HepG2 (cell line): ENCODE measurements at regions not wholly inside any gene's neighbourhood (a gene's known extent, or its start where the extent isn't known, plus 50 kb on each side); places are given as distances from the start of the nearest gene placed in this dataset.
A peak's percentile ranks its signal among the peaks of the same experiment; 100 is the strongest.

ENCODE experiments used
- HHEX ChIP-seq: IDR thresholded peaks from 2 replicates; pipeline ENCODE4 v1.6.1; 2016; ENCODE audit warnings: control low read depth
- JDP2 ChIP-seq: sonication (generic); formaldehyde crosslinking; IDR thresholded peaks from 2 replicates; pipeline ENCODE4 v1.8.1; 2022; ENCODE audit warnings: missing genetic modification reagents, borderline replicate concordance
- POLR2AphosphoS2 ChIP-seq: IDR thresholded peaks from 2 replicates; pipeline ENCODE4 v1.6.1; 2011; ENCODE audit warnings: low read depth, low read length, improper control_type of control experiment
- SMYD3 ChIP-seq: sonication (generic); formaldehyde crosslinking; IDR thresholded peaks from 2 replicates; pipeline ENCODE4 v1.8.1; 2023; ENCODE audit warnings: mild to moderate bottlenecking, missing genetic modification reagents
- STAT5B ChIP-seq: sonication (generic); formaldehyde crosslinking; IDR thresholded peaks from 2 replicates; pipeline ENCODE4 v1.4.0; 2020; ENCODE audit warnings: missing genetic modification reagents
- ZNF207 ChIP-seq: fragments of 450-650 bp; IDR thresholded peaks from 2 replicates; pipeline ENCODE4 v1.6.1; 2016; ENCODE audit warnings: antibody characterized with exemption, borderline replicate concordance
- ZNF30 ChIP-seq: sonication (generic); formaldehyde crosslinking; IDR thresholded peaks from 2 replicates; pipeline ENCODE4 v1.5.0; 2020; ENCODE audit warnings: mild to moderate bottlenecking, missing genetic modification reagents
- ZNF605 ChIP-seq: sonication (generic); formaldehyde crosslinking; IDR thresholded peaks from 2 replicates; pipeline ENCODE4 v1.8.0; 2022; ENCODE audit warnings: mild to moderate bottlenecking, missing genetic modification reagents
- ZNF724P ChIP-seq: sonication (generic); formaldehyde crosslinking; IDR thresholded peaks from 2 replicates; pipeline ENCODE4 v1.8.0; 2022; ENCODE audit warnings: missing genetic modification reagents, borderline replicate concordance
- TF ChIP-seq, protein P1 (sequence below): sonication (generic); formaldehyde crosslinking; IDR thresholded peaks from 2 replicates; pipeline ENCODE4 v1.9.0; 2021; ENCODE audit warnings: missing genetic modification reagents, borderline replicate concordance
- TF ChIP-seq, protein P2 (sequence below), 2 experiments: fragments of 450-650 bp in 1 of 2; sonication (generic) in 1 of 2; formaldehyde crosslinking; IDR thresholded peaks; 2 replicates each; pipeline versions ENCODE4 v1.5.0 to v1.8.0; 2020 to 2022; ENCODE audit warnings: mild to moderate bottlenecking in 1 of 2, missing genetic modification reagents in 1 of 2
- TF ChIP-seq, protein P3 (sequence below): sonication (generic); formaldehyde crosslinking; IDR thresholded peaks from 2 replicates; pipeline ENCODE4 v1.4.0; 2020; ENCODE audit warnings: missing genetic modification reagents
- TF ChIP-seq, protein P4 (sequence below), 2 experiments: sonication (generic) in 1 of 2; formaldehyde crosslinking in 1 of 2; IDR thresholded peaks; 2 replicates each; pipeline versions ENCODE4 v1.4.0 to v1.6.1; 2016 to 2020; ENCODE audit warnings: borderline replicate concordance in 1 of 2, low read depth in 1 of 2, mild to moderate bottlenecking in 1 of 2, missing genetic modification reagents in 1 of 2
- TF ChIP-seq, protein P5 (sequence below): sonication (generic); formaldehyde crosslinking; IDR thresholded peaks from 2 replicates; pipeline ENCODE4 v1.9.0; 2021; ENCODE audit warnings: missing genetic modification reagents, borderline replicate concordance
- TF ChIP-seq, protein P6 (sequence below): sonication (generic); formaldehyde crosslinking; IDR thresholded peaks from 2 replicates; pipeline ENCODE4 v1.5.0; 2020; ENCODE audit warnings: mild to moderate bottlenecking, missing genetic modification reagents

DNA sequence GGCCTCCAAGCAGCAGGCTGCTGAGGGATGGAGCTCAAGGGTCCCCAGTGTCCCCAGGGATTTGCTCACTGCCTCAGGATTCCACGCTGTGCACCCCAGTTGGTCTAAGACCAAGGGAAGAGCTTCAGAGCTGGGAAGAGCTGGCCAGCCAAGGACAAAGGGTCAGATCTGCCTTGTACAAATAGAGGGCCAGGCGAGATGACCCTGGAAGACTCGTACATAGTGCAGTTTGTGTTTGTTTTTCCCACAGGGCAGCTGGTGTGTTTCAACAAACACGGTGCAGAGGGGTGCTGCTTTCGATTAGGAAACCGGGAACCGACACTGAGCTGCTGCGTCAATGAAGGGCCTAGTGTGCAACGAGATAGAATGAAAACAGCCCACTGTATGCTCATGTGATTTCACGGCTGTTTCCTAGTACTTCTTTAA, 56.1 kb upstream of the TRPM1 start (continued):
- TF ChIP-seq, protein P1, sequence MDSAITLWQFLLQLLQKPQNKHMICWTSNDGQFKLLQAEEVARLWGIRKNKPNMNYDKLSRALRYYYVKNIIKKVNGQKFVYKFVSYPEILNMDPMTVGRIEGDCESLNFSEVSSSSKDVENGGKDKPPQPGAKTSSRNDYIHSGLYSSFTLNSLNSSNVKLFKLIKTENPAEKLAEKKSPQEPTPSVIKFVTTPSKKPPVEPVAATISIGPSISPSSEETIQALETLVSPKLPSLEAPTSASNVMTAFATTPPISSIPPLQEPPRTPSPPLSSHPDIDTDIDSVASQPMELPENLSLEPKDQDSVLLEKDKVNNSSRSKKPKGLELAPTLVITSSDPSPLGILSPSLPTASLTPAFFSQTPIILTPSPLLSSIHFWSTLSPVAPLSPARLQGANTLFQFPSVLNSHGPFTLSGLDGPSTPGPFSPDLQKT (CRISPR knock-in tag), result no peak
- TF ChIP-seq, protein P2, sequence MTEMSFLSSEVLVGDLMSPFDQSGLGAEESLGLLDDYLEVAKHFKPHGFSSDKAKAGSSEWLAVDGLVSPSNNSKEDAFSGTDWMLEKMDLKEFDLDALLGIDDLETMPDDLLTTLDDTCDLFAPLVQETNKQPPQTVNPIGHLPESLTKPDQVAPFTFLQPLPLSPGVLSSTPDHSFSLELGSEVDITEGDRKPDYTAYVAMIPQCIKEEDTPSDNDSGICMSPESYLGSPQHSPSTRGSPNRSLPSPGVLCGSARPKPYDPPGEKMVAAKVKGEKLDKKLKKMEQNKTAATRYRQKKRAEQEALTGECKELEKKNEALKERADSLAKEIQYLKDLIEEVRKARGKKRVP (CRISPR knock-in tag; IDR thresholded peaks at IDR 0.05), result peak in 1 of 2 experiments; percentile 76; a peak in 2 of 4 replicates
- TF ChIP-seq POLR2AphosphoS2 (no peak), ZNF724P (CRISPR knock-in tag) (peak; percentile 51; the same call in 1 of the 2 replicates), JDP2 (CRISPR knock-in tag) (no peak; the same call in 1 of the 2 replicates), ZNF207 (no peak), ZNF30 (CRISPR knock-in tag) (no peak), ZNF605 (CRISPR knock-in tag) (0 out of 2 replicates have a peak, but pooled peaks have one; percentile 31), HHEX (CRISPR knock-in tag) (peak; percentile 50; the same call in 1 of the 2 replicates), STAT5B (peak; percentile 80; the same call in 1 of the 2 replicates), SMYD3 (no peak)
- TF ChIP-seq, protein P3, sequence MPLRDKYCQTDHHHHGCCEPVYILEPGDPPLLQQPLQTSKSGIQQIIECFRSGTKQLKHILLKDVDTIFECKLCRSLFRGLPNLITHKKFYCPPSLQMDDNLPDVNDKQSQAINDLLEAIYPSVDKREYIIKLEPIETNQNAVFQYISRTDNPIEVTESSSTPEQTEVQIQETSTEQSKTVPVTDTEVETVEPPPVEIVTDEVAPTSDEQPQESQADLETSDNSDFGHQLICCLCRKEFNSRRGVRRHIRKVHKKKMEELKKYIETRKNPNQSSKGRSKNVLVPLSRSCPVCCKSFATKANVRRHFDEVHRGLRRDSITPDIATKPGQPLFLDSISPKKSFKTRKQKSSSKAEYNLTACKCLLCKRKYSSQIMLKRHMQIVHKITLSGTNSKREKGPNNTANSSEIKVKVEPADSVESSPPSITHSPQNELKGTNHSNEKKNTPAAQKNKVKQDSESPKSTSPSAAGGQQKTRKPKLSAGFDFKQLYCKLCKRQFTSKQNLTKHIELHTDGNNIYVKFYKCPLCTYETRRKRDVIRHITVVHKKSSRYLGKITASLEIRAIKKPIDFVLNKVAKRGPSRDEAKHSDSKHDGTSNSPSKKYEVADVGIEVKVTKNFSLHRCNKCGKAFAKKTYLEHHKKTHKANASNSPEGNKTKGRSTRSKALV (CRISPR knock-in tag), result peak; percentile 66; the same call in 1 of the 2 replicates
- TF ChIP-seq, protein P4, sequence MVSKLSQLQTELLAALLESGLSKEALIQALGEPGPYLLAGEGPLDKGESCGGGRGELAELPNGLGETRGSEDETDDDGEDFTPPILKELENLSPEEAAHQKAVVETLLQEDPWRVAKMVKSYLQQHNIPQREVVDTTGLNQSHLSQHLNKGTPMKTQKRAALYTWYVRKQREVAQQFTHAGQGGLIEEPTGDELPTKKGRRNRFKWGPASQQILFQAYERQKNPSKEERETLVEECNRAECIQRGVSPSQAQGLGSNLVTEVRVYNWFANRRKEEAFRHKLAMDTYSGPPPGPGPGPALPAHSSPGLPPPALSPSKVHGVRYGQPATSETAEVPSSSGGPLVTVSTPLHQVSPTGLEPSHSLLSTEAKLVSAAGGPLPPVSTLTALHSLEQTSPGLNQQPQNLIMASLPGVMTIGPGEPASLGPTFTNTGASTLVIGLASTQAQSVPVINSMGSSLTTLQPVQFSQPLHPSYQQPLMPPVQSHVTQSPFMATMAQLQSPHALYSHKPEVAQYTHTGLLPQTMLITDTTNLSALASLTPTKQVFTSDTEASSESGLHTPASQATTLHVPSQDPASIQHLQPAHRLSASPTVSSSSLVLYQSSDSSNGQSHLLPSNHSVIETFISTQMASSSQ (IDR thresholded peaks at IDR 0.05; ENCODE audit: low read depth), result peak; percentile 68
- TF ChIP-seq, protein P4 (CRISPR knock-in tag; IDR thresholded peaks at IDR 0.05; ENCODE audit: borderline replicate concordance), result peak; percentile 88; the same call in 1 of the 2 replicates
- TF ChIP-seq, protein P5, sequence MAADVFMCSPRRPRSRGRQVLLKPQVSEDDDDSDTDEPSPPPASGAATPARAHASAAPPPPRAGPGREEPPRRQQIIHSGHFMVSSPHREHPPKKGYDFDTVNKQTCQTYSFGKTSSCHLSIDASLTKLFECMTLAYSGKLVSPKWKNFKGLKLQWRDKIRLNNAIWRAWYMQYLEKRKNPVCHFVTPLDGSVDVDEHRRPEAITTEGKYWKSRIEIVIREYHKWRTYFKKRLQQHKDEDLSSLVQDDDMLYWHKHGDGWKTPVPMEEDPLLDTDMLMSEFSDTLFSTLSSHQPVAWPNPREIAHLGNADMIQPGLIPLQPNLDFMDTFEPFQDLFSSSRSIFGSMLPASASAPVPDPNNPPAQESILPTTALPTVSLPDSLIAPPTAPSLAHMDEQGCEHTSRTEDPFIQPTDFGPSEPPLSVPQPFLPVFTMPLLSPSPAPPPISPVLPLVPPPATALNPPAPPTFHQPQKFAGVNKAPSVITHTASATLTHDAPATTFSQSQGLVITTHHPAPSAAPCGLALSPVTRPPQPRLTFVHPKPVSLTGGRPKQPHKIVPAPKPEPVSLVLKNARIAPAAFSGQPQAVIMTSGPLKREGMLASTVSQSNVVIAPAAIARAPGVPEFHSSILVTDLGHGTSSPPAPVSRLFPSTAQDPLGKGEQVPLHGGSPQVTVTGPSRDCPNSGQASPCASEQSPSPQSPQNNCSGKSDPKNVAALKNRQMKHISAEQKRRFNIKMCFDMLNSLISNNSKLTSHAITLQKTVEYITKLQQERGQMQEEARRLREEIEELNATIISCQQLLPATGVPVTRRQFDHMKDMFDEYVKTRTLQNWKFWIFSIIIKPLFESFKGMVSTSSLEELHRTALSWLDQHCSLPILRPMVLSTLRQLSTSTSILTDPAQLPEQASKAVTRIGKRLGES (CRISPR knock-in tag), result peak; percentile 18; the same call in 1 of the 2 replicates
- TF ChIP-seq, protein P6, sequence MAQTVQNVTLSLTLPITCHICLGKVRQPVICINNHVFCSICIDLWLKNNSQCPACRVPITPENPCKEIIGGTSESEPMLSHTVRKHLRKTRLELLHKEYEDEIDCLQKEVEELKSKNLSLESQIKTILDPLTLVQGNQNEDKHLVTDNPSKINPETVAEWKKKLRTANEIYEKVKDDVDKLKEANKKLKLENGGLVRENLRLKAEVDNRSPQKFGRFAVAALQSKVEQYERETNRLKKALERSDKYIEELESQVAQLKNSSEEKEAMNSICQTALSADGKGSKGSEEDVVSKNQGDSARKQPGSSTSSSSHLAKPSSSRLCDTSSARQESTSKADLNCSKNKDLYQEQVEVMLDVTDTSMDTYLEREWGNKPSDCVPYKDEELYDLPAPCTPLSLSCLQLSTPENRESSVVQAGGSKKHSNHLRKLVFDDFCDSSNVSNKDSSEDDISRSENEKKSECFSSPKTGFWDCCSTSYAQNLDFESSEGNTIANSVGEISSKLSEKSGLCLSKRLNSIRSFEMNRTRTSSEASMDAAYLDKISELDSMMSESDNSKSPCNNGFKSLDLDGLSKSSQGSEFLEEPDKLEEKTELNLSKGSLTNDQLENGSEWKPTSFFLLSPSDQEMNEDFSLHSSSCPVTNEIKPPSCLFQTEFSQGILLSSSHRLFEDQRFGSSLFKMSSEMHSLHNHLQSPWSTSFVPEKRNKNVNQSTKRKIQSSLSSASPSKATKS (CRISPR knock-in tag), result no peak
